Liver (tissue), 8 donors: ENCODE measurements at regions not wholly inside any gene's neighbourhood (a gene's known extent, or its start where the extent isn't known, plus 50 kb on each side); places are given as distances from the start of the nearest gene placed in this dataset.

Experiments used
- DNase-seq: peaks from one replicate; pipeline ENCODE4 v3.0.0-alpha.2; 2017; ENCODE audit warnings: low spot score
- H3K27ac ChIP-seq, 2 donors: one replicate each; pipeline ENCODE4 v1.7.0; 2013; ENCODE audit warnings: inconsistent platforms in 2 of 2, low read length in 2 of 2, control low read depth in 1 of 2, low read depth in 1 of 2, mild to moderate bottlenecking in 1 of 2
- H3K27me3 ChIP-seq, 4 donors: one replicate each; pipeline versions ENCODE4 v1.6.1 to v1.7.0; 2013; ENCODE audit warnings: low read length in 3 of 4, inconsistent platforms in 1 of 4, mild to moderate bottlenecking in 1 of 4, moderate library complexity in 1 of 4; ENCODE audit not compliant: control insufficient read depth in 4 of 4, insufficient read depth in 4 of 4
- H3K36me3 ChIP-seq, 4 donors: one replicate each; pipeline versions ENCODE4 v1.6.1 to v1.7.0; 2013; ENCODE audit warnings: low read length in 3 of 4, mild to moderate bottlenecking in 3 of 4, low read depth in 1 of 4, moderate library complexity in 1 of 4; ENCODE audit not compliant: control insufficient read depth in 4 of 4, insufficient read depth in 3 of 4
- H3K4me1 ChIP-seq, 4 donors: one replicate each; pipeline versions ENCODE4 v1.6.1 to v1.7.0; 2013; ENCODE audit warnings: low read length in 3 of 4, mild to moderate bottlenecking in 3 of 4, moderate library complexity in 1 of 4; ENCODE audit not compliant: control insufficient read depth in 4 of 4, insufficient read depth in 4 of 4
- H3K4me3 ChIP-seq, 3 donors: one replicate each; pipeline versions ENCODE4 v1.6.1 to v1.7.0; 2013; ENCODE audit warnings: low read length in 3 of 3, control low read depth in 1 of 3, low read depth in 1 of 3, mild to moderate bottlenecking in 1 of 3
- H3K9ac ChIP-seq, 2 donors: one replicate each; pipeline ENCODE4 v1.7.0; 2013; ENCODE audit warnings: low read length in 2 of 2, mild to moderate bottlenecking in 2 of 2, moderate library complexity in 2 of 2, control low read depth in 1 of 2, low read depth in 1 of 2
- H3K9me3 ChIP-seq, 4 donors: one replicate each; pipeline versions ENCODE4 v1.6.1 to v1.7.0; 2013; ENCODE audit warnings: low read length in 3 of 4; ENCODE audit not compliant: control insufficient read depth in 4 of 4
- ATF3 ChIP-seq: IDR thresholded peaks from 2 replicates; pipeline ENCODE4 v1.6.1; 2016; ENCODE audit warnings: antibody characterized with exemption
- CTCF ChIP-seq: fragments of 150-350 bp; IDR thresholded peaks from 2 replicates; pipeline ENCODE4 v1.5.1; 2017; ENCODE audit warnings: improper control_type of control experiment, low read depth, low read length; ENCODE audit not compliant: missing input control
- EGR1 ChIP-seq, 2 donors: IDR thresholded peaks; 2 replicates each; pipeline ENCODE4 v1.6.1; 2016 to 2018; ENCODE audit warnings: antibody characterized with exemption in 2 of 2, low read depth in 2 of 2
- FOXA1 ChIP-seq: IDR thresholded peaks from 2 replicates; pipeline ENCODE4 v1.6.1; 2016; ENCODE audit warnings: antibody characterized with exemption
- FOXA2 ChIP-seq: IDR thresholded peaks from 2 replicates; pipeline ENCODE4 v1.6.1; 2016; ENCODE audit warnings: antibody characterized with exemption
- GABPA ChIP-seq, 2 donors: IDR thresholded peaks in 1 of 2; conservative IDR thresholded peaks in 1 of 2; 2 replicates each; pipeline ENCODE4 v1.6.1; 2016; ENCODE audit warnings: antibody characterized with exemption in 2 of 2, mild to moderate bottlenecking in 1 of 2, moderate library complexity in 1 of 2
- HNF4A ChIP-seq, 2 donors: conservative IDR thresholded peaks; 2 replicates each; pipeline ENCODE4 v1.6.1; 2016; ENCODE audit warnings: antibody characterized with exemption in 2 of 2, mild to moderate bottlenecking in 2 of 2
- HNF4G ChIP-seq: IDR thresholded peaks from 2 replicates; pipeline ENCODE4 v1.6.1; 2016; ENCODE audit warnings: antibody characterized with exemption
- JUND ChIP-seq, 2 donors: IDR thresholded peaks; 2 replicates each; pipeline ENCODE4 v1.6.1; 2016; ENCODE audit warnings: antibody characterized with exemption in 2 of 2
- MAX ChIP-seq: IDR thresholded peaks from 2 replicates; pipeline ENCODE4 v1.6.1; 2016; ENCODE audit warnings: antibody characterized with exemption
- NR2F2 ChIP-seq: IDR thresholded peaks from 2 replicates; pipeline ENCODE4 v1.6.1; 2016; ENCODE audit warnings: antibody characterized with exemption
- RAD21 ChIP-seq, 2 donors: IDR thresholded peaks; 2 replicates each; pipeline ENCODE4 v1.6.1; 2016; ENCODE audit warnings: antibody characterized with exemption in 2 of 2, mild to moderate bottlenecking in 2 of 2
- REST ChIP-seq: IDR thresholded peaks from 2 replicates; pipeline ENCODE4 v1.6.1; 2016; ENCODE audit warnings: antibody characterized with exemption, mild to moderate bottlenecking
- RXRA ChIP-seq, 2 donors: IDR thresholded peaks; 2 replicates each; pipeline ENCODE4 v1.6.1; 2017 to 2018; ENCODE audit warnings: antibody characterized with exemption in 2 of 2, mild to moderate bottlenecking in 1 of 2
- SP1 ChIP-seq: IDR thresholded peaks from 2 replicates; pipeline ENCODE4 v1.6.1; 2018; ENCODE audit warnings: antibody characterized with exemption, mild to moderate bottlenecking
- TAF1 ChIP-seq: conservative IDR thresholded peaks from 2 replicates; pipeline ENCODE4 v1.6.1; 2016; ENCODE audit warnings: antibody characterized with exemption, mild to moderate bottlenecking
- YY1 ChIP-seq: IDR thresholded peaks from 2 replicates; pipeline ENCODE4 v1.6.1; 2016; ENCODE audit warnings: antibody characterized with exemption, mild to moderate bottlenecking
- ZBTB33 ChIP-seq: IDR thresholded peaks from 2 replicates; pipeline ENCODE4 v1.6.1; 2016; ENCODE audit warnings: antibody characterized with exemption
- WGBS: extraction: QIAGEN DNeasy Blood & Tissue Kit; methylation state at CpG from one replicate; pipeline ENCODE4 v1.1.7; 2013; 5-methylcytosine and 5-hydroxymethylcytosine counted together
- donor health status: healthy.
- donor health status: healthy.
- donor health status: healthy.
- donor health status: healthy.
- donor health status: healthy.

GRCh38 chr20:16974855-16975162 lies 226.7 kb downstream of the OTOR start:
- no peaks in the 10 kb centered on the region for H3K36me3 ChIP-seq
- TF ChIP-seq FOXA2: no peak
- TF ChIP-seq REST: no peak
- no peak for TF ChIP-seq FOXA1
- TF ChIP-seq HNF4A (conservative IDR thresholded peaks at IDR 0.05): no peak
- no peak for TF ChIP-seq YY1
- TF ChIP-seq ZBTB33: no peak
- no peak for TF ChIP-seq JUND (IDR thresholded peaks at IDR 0.05)
- TF ChIP-seq GABPA (IDR thresholded peaks at IDR 0.05 in 1 of 2, conservative IDR thresholded peaks at IDR 0.05 in 1 of 2): no peak
- TF ChIP-seq RXRA (IDR thresholded peaks at IDR 0.05): no peak
- TF ChIP-seq TAF1: no peak
- no peak for TF ChIP-seq RAD21 (IDR thresholded peaks at IDR 0.05)
- TF ChIP-seq NR2F2: no peak
- TF ChIP-seq SP1: no peak
- no peak for TF ChIP-seq CTCF
- no peak for DNase-seq
- H3K9ac ChIP-seq: no peak overlapping the region
- peaks cover 0 to 6% (median under 1%) of the 10 kb centered on the region in 4 donors for H3K9me3 ChIP-seq
- H3K4me3 ChIP-seq: no peak overlapping the region
- WGBS: 88% methylated on average over 14 of the region's 14 CpGs
- peaks cover 0 to 5% (median 2%) of the 10 kb centered on the region in 4 donors for H3K27me3 ChIP-seq
- H3K27ac ChIP-seq: no peak overlapping the region
- no peaks in the 10 kb centered on the region for H3K4me1 ChIP-seq

- no peak for TF ChIP-seq RXRA (IDR thresholded peaks at IDR 0.05)
- TF ChIP-seq HNF4G: no peak
- no peak for TF ChIP-seq MAX
- TF ChIP-seq GABPA (IDR thresholded peaks at IDR 0.05 in 1 of 2, conservative IDR thresholded peaks at IDR 0.05 in 1 of 2): no peak
- no peak for TF ChIP-seq ZBTB33
- TF ChIP-seq EGR1 (IDR thresholded peaks at IDR 0.05; ENCODE audit: low read depth in 2 of 2): no peak
- TF ChIP-seq RAD21 (IDR thresholded peaks at IDR 0.05): no peak
- no peak for TF ChIP-seq HNF4A (conservative IDR thresholded peaks at IDR 0.05)
- TF ChIP-seq JUND (IDR thresholded peaks at IDR 0.05): no peak
- TF ChIP-seq ATF3: no peak
- peaks cover 0 to 6% (median under 1%) of the 10 kb centered on the region in 4 donors for H3K9me3 ChIP-seq
- 86% methylated on average over 12 of the region's 12 CpGs for WGBS
- H3K27ac ChIP-seq: no peak overlapping the region
- no peaks in the 10 kb centered on the region for H3K36me3 ChIP-seq
- no peak for DNase-seq
- H3K4me1 ChIP-seq: no peaks in the 10 kb centered on the region
- no peak overlapping the region for H3K4me3 ChIP-seq
- H3K9ac ChIP-seq: no peak overlapping the region
- H3K27me3 ChIP-seq: peaks cover 0 to 5% (median 2%) of the 10 kb centered on the region in 4 donors
These were observed 227.5 kb downstream of the OTOR start for GRCh38 chr20:16975682-16976081.
